ENCODE measurements at regions not wholly inside any gene's neighbourhood (a gene's known extent, or its start where the extent isn't known, plus 50 kb on each side); places are given as distances from the start of the nearest gene placed in this dataset.

GRCh38 chr14:61992926-61993325 lies 230.7 kb downstream of the SNAPC1 start:
- TF ChIP-seq RAD21 (IDR thresholded peaks at IDR 0.05; ENCODE audit: low read length): no peak
- no peak for TF ChIP-seq POLR2A (IDR thresholded peaks at IDR 0.05; ENCODE audit: low read depth, low read length)
- no peak for TF ChIP-seq MAZ (IDR thresholded peaks at IDR 0.05; ENCODE audit: borderline replicate concordance, low read depth, low read length)
- TF ChIP-seq, protein P1, sequence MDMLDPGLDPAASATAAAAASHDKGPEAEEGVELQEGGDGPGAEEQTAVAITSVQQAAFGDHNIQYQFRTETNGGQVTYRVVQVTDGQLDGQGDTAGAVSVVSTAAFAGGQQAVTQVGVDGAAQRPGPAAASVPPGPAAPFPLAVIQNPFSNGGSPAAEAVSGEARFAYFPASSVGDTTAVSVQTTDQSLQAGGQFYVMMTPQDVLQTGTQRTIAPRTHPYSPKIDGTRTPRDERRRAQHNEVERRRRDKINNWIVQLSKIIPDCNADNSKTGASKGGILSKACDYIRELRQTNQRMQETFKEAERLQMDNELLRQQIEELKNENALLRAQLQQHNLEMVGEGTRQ (IDR thresholded peaks at IDR 0.05; ENCODE audit: low read depth, low read length): no peak
- no peak for TF ChIP-seq CEBPB (IDR thresholded peaks at IDR 0.05; ENCODE audit: low read depth, low read length)
- TF ChIP-seq CHD1 (IDR thresholded peaks at IDR 0.05; ENCODE audit: low read depth, low read length): no peak
- no peak for TF ChIP-seq FOS (IDR thresholded peaks at IDR 0.05; ENCODE audit: low read depth, low read length)
- no peak for TF ChIP-seq MAFK (IDR thresholded peaks at IDR 0.05; ENCODE audit: low read depth, low read length)
- TF ChIP-seq RFX5 (IDR thresholded peaks at IDR 0.05; ENCODE audit: low read depth, low read length): no peak
- TF ChIP-seq SMC3 (IDR thresholded peaks at IDR 0.05; ENCODE audit: low read depth, low read length): no peak
- no peak for TF ChIP-seq NFE2L2 (IDR thresholded peaks at IDR 0.05; ENCODE audit: low read depth, low read length)
- TF ChIP-seq CTCF (conservative IDR thresholded peaks at IDR 0.05; ENCODE audit: low read depth, low read length): no peak
- TF ChIP-seq ELK1 (IDR thresholded peaks at IDR 0.05; ENCODE audit: borderline replicate concordance, low read depth, low read length): no peak
- no peak for TF ChIP-seq MXI1 (IDR thresholded peaks at IDR 0.05; ENCODE audit: borderline replicate concordance, low read depth, low read length)
- TF ChIP-seq RCOR1 (IDR thresholded peaks at IDR 0.05; ENCODE audit: insufficient replicate concordance, low read length): no peak
- TF ChIP-seq BHLHE40 (IDR thresholded peaks at IDR 0.05; ENCODE audit: low read depth, low read length): no peak
- ChIA-PET POLR2A (ENCODE audit: unreplicated experiment) (no interaction called here), CTCF (no interaction called here)

More at GRCh38 chr14:61992926-61993325, 230.7 kb downstream of the SNAPC1 start:
- no peak overlapping the region for H2BK15ac ChIP-seq (ENCODE audit: low read depth, low read length)
- no peak overlapping the region for H4K91ac ChIP-seq (ENCODE audit: insufficient read depth, low read depth, low read length)
- H2BK20ac ChIP-seq (ENCODE audit: low read depth, low read length): no peak overlapping the region
- dilution Hi-C loops (cut with HindIII; ENCODE audit: low sequenced_read_pairs, unreplicated experiment): no loop called here
- H3K23ac ChIP-seq (ENCODE audit: low read depth, low read length): no peak overlapping the region
- H3K4me1 ChIP-seq (ENCODE audit: control insufficient read depth, insufficient read depth, low read length): peaks cover 15% of the 10 kb centered on the region
- BruUV-seq (replicated peaks): no TSS peak
- H3K4me3 ChIP-seq (ENCODE audit: insufficient read depth, low read depth, low read length): no peak overlapping the region
- no peak overlapping the region for H2AK5ac ChIP-seq (ENCODE audit: low read depth, low read length)
- no peaks in the 10 kb centered on the region for H3K9me1 ChIP-seq (ENCODE audit: insufficient read depth, low read length)
- H3K4me2 ChIP-seq (ENCODE audit: low read depth, low read length): no peak overlapping the region
- in situ Hi-C loops (cut with MboI; ENCODE audit: low sequenced_read_pairs): no loop called here
- H2BK5ac ChIP-seq (ENCODE audit: low read depth, low read length, poor library complexity, severe bottlenecking): no peak overlapping the region
- H2AFZ ChIP-seq (replicated peaks; ENCODE audit: low read length, poor library complexity): no peak overlapping the region
- H3K14ac ChIP-seq (replicated peaks; ENCODE audit: low read depth, low read length): no peak overlapping the region
- H4K20me1 ChIP-seq (ENCODE audit: insufficient read depth, low read length): no peaks in the 10 kb centered on the region
- intact Hi-C loops (cut with micrococcal nuclease): no loop called here
- no peak overlapping the region for H2BK120ac ChIP-seq (ENCODE audit: low read depth, low read length)
- no peak overlapping the region for H4K5ac ChIP-seq (ENCODE audit: low read depth, low read length)
- no peak overlapping the region for H4K8ac ChIP-seq (ENCODE audit: low read depth in 2 of 2, low read length in 2 of 2)
- no peaks in the 10 kb centered on the region for H3K9me3 ChIP-seq (ENCODE audit: control insufficient read depth, insufficient read depth, low read length)
- H3K27ac ChIP-seq (ENCODE audit: insufficient read depth, low read length): no peak overlapping the region
- H3K9ac ChIP-seq (ENCODE audit: low read depth, low read length): no peak overlapping the region
- no peak for DNase-seq
- H3K79me1 ChIP-seq (ENCODE audit: low read depth in 1 of 2, low read length in 2 of 2): peaks cover 0 to 4% of the 10 kb centered on the region in 2 experiments; a peak in 1 of 4 replicates
- H3K4ac ChIP-seq (ENCODE audit: low read depth, low read length): no peak overlapping the region
- no peak for ATAC-seq (ENCODE audit: low read depth)
- no peak overlapping the region for H3K56ac ChIP-seq (ENCODE audit: extremely low read depth, insufficient read depth, low read length)
- H3K18ac ChIP-seq (ENCODE audit: low read depth, low read length): no peak overlapping the region
- H2AK9ac ChIP-seq (replicated peaks; ENCODE audit: low read depth, low read length, poor library complexity): no peak overlapping the region
- H3K27me3 ChIP-seq (ENCODE audit: control insufficient read depth, insufficient read depth, low read length): no peaks in the 10 kb centered on the region
- no peaks in the 10 kb centered on the region for H3K36me3 ChIP-seq (ENCODE audit: control insufficient read depth, insufficient read depth, low read length)
- no CpG with 5 or more reads among the region's 2 CpGs for WGBS, 2 experiments (ENCODE audit: extremely low coverage in 2 of 2, insufficient read length in 1 of 2)

Measured in IMR-90 (cell line).